Adrenal gland (tissue), 5 donors: ENCODE measurements at regions not wholly inside any gene's neighbourhood (a gene's known extent, or its start where the extent isn't known, plus 50 kb on each side); places are given as distances from the start of the nearest gene placed in this dataset.

ENCODE experiments used
- POLR2A ChIP-seq, 2 donors: fragments of 450-650 bp; IDR thresholded peaks; one replicate each; pipeline ENCODE4 v1.6.1; 2017; ENCODE audit warnings: antibody characterized with exemption in 2 of 2, mild to moderate bottlenecking in 2 of 2, moderate library complexity in 1 of 2
- TF ChIP-seq, protein P1 (sequence below), 6 experiments: fragments of 450-650 bp in 4 of 6; fragments of 200-600 bp in 2 of 6; sonication (generic) in 1 of 6; IDR thresholded peaks; 1 replicate in 5 of 6; 2 replicates in 1 of 6; pipeline versions ENCODE4 v1.5.1 to v1.8.0; 2016 to 2021; ENCODE audit warnings: antibody characterized with exemption in 6 of 6, mild to moderate bottlenecking in 2 of 6, moderate library complexity in 1 of 6
- donor health status: DM: no; HTN: no; CAD: no.

DNA sequence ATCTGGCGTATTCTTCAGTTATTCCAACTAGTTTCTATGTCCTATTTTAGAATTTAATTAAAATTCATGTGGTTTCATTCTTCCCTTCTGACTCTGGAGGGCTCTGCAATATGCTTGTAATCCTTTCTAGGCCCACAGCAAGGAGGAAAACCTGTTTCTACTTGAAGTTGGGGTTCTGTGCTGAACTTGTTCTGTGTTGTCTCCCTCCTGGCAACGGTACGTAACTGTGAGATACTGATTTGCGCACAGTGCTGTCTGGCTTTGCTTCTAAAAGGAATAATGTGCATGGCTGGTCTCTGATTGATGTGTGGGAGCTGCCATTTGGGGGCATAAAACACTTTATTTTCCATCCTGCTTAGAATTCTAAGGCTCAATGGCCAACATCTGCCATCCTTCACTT, 81.7 kb downstream of the NABP1 start:
- TF ChIP-seq, protein P1, sequence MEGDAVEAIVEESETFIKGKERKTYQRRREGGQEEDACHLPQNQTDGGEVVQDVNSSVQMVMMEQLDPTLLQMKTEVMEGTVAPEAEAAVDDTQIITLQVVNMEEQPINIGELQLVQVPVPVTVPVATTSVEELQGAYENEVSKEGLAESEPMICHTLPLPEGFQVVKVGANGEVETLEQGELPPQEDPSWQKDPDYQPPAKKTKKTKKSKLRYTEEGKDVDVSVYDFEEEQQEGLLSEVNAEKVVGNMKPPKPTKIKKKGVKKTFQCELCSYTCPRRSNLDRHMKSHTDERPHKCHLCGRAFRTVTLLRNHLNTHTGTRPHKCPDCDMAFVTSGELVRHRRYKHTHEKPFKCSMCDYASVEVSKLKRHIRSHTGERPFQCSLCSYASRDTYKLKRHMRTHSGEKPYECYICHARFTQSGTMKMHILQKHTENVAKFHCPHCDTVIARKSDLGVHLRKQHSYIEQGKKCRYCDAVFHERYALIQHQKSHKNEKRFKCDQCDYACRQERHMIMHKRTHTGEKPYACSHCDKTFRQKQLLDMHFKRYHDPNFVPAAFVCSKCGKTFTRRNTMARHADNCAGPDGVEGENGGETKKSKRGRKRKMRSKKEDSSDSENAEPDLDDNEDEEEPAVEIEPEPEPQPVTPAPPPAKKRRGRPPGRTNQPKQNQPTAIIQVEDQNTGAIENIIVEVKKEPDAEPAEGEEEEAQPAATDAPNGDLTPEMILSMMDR (IDR thresholded peaks at IDR 0.05): no peak
- TF ChIP-seq POLR2A (IDR thresholded peaks at IDR 0.05): no peak
